WTC11 (cell line): ENCODE measurements at regions not wholly inside any gene's neighbourhood (a gene's known extent, or its start where the extent isn't known, plus 50 kb on each side); places are given as distances from the start of the nearest gene placed in this dataset.

ENCODE experiments used
- CDX4 ChIP-seq: fragments of 250-450 bp; sonication (Bioruptor Pico); IDR thresholded peaks from 2 replicates; pipeline ENCODE4 v1.9.0; 2021; ENCODE audit warnings: moderate library complexity, mild to moderate bottlenecking, inconsistent platforms, borderline replicate concordance
- EMX1 ChIP-seq: fragments of 250-450 bp; sonication (Bioruptor Pico); IDR thresholded peaks from 2 replicates; pipeline ENCODE4 v1.8.0; 2021; ENCODE audit warnings: mild to moderate bottlenecking
- ETV6 ChIP-seq: sonication (generic); formaldehyde crosslinking; IDR thresholded peaks from 2 replicates; pipeline ENCODE4 v1.8.1; 2022; ENCODE audit warnings: mild to moderate bottlenecking, missing genetic modification reagents
- GRHL2 ChIP-seq: fragments of 250-450 bp; sonication (Bioruptor Pico); IDR thresholded peaks from 2 replicates; pipeline ENCODE4 v1.8.0; 2022; ENCODE audit warnings: mild to moderate bottlenecking, moderate library complexity; ENCODE audit not compliant: insufficient replicate concordance, severe bottlenecking
- NR2C2 ChIP-seq: sonication (generic); formaldehyde crosslinking; IDR thresholded peaks from 2 replicates; pipeline ENCODE4 v1.8.0; 2022; ENCODE audit warnings: mild to moderate bottlenecking, missing genetic modification reagents
- RORB ChIP-seq: fragments of 250-450 bp; sonication (Bioruptor Pico); IDR thresholded peaks from 2 replicates; pipeline ENCODE4 v1.9.0; 2021; ENCODE audit warnings: mild to moderate bottlenecking
- SMAD4 ChIP-seq: sonication (generic); formaldehyde crosslinking; IDR thresholded peaks from 2 replicates; pipeline ENCODE4 v1.8.0; 2022; ENCODE audit warnings: mild to moderate bottlenecking, missing genetic modification reagents
- SP1 ChIP-seq: sonication (generic); formaldehyde crosslinking; conservative IDR thresholded peaks from 2 replicates; pipeline ENCODE4 v1.8.1; 2022; ENCODE audit warnings: missing genetic modification reagents
- TF ChIP-seq, protein P1 (sequence below): fragments of 200-600 bp; IDR thresholded peaks from 2 replicates; pipeline ENCODE4 v1.8.0; 2022; ENCODE audit warnings: antibody characterized with exemption
- TF ChIP-seq, protein P2 (sequence below): sonication (generic); formaldehyde crosslinking; IDR thresholded peaks from 2 replicates; pipeline ENCODE4 v1.8.1; 2023; ENCODE audit warnings: mild to moderate bottlenecking, missing genetic modification reagents
- TF ChIP-seq, protein P3 (sequence below): sonication (generic); formaldehyde crosslinking; IDR thresholded peaks from 2 replicates; pipeline ENCODE4 v1.8.0; 2022; ENCODE audit warnings: mild to moderate bottlenecking, missing genetic modification reagents

DNA sequence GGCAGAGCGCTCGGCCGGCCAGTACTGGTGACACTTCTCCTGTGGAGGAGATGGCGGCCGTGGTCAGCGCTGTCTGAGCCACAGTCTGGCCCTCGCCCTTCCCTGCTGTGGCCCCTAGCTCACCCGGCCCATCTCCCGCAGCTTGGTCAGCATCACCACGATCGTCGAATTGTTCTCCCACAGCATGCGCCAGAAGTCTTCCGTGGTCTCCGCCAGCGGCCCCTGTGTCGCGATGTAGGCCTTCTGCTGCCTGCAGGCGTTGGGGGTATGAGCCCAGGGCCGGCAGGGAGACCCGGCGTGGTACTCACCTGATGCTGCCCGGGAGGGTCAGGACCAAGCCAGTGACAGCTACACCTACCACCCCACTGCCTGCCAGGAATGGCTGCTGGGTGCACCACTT is 130.1 kb downstream of the PTPRS start:
- TF ChIP-seq, protein P1, sequence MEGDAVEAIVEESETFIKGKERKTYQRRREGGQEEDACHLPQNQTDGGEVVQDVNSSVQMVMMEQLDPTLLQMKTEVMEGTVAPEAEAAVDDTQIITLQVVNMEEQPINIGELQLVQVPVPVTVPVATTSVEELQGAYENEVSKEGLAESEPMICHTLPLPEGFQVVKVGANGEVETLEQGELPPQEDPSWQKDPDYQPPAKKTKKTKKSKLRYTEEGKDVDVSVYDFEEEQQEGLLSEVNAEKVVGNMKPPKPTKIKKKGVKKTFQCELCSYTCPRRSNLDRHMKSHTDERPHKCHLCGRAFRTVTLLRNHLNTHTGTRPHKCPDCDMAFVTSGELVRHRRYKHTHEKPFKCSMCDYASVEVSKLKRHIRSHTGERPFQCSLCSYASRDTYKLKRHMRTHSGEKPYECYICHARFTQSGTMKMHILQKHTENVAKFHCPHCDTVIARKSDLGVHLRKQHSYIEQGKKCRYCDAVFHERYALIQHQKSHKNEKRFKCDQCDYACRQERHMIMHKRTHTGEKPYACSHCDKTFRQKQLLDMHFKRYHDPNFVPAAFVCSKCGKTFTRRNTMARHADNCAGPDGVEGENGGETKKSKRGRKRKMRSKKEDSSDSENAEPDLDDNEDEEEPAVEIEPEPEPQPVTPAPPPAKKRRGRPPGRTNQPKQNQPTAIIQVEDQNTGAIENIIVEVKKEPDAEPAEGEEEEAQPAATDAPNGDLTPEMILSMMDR: no peak
- TF ChIP-seq, protein P2, sequence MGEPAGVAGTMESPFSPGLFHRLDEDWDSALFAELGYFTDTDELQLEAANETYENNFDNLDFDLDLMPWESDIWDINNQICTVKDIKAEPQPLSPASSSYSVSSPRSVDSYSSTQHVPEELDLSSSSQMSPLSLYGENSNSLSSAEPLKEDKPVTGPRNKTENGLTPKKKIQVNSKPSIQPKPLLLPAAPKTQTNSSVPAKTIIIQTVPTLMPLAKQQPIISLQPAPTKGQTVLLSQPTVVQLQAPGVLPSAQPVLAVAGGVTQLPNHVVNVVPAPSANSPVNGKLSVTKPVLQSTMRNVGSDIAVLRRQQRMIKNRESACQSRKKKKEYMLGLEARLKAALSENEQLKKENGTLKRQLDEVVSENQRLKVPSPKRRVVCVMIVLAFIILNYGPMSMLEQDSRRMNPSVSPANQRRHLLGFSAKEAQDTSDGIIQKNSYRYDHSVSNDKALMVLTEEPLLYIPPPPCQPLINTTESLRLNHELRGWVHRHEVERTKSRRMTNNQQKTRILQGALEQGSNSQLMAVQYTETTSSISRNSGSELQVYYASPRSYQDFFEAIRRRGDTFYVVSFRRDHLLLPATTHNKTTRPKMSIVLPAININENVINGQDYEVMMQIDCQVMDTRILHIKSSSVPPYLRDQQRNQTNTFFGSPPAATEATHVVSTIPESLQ (CRISPR knock-in tag): no peak
- TF ChIP-seq, protein P3, sequence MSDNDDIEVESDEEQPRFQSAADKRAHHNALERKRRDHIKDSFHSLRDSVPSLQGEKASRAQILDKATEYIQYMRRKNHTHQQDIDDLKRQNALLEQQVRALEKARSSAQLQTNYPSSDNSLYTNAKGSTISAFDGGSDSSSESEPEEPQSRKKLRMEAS (CRISPR knock-in tag): no peak
- TF ChIP-seq ETV6 (CRISPR knock-in tag) (no peak), SP1 (CRISPR knock-in tag) (no peak), SMAD4 (no peak), GRHL2 (CRISPR knock-in tag) (no peak), RORB (no peak), CDX4 (CRISPR knock-in tag) (no peak), NR2C2 (no peak), EMX1 (CRISPR knock-in tag) (no peak)
